HCT116 (cell line): ENCODE measurements at regions not wholly inside any gene's neighbourhood (a gene's known extent, or its start where the extent isn't known, plus 50 kb on each side); places are given as distances from the start of the nearest gene placed in this dataset.

Source experiments
- ATAC-seq: fragments of 200-7000 bp; cut with Tn5 transposase; 2 replicates; pipeline ENCODE4 v1.9.1; 2020; ENCODE audit warnings: mild to moderate bottlenecking, moderate library complexity
- BruUV-seq: library from RNA; stranded (reverse); fragments of 400-500 nt; replicated peaks from 2 replicates; lab custom pipeline; 2021; lab: Mats Ljungman, UMichigan
- CTCF ChIA-PET: fragments of 300-600 bp; sonication (Branson Sonifier 250); formaldehyde crosslinking; loops from one replicate; lab custom pipeline; 2021; ENCODE audit warnings: antibody characterized with exemption; lab: Charles Lee
- POLR2A ChIA-PET: fragments of 300-600, 350-600 bp; sonication (Branson Sonifier 250); formaldehyde crosslinking; loops from one replicate; lab custom pipeline; 2021; ENCODE audit warnings: antibody characterized with exemption; lab: Charles Lee
- RAD21 ChIA-PET, 2 experiments: fragments of 300-600 bp; sonication (Branson Sonifier 250); formaldehyde crosslinking; loops; one replicate each; lab custom pipeline; 2023; ENCODE audit warnings: low total read pairs in 2 of 2; ENCODE audit not compliant: uncharacterized antibody in 2 of 2, unreplicated experiment in 2 of 2, low non-redundant PET in 1 of 2; lab: Charles Lee
- DNase-seq: peaks from one replicate; pipeline ENCODE4 v3.0.0-alpha.2; 2010; ENCODE audit warnings: low read depth, low spot score
- H2AFZ ChIP-seq: fragments of 200-600 bp; shearing (Covaris generic), sonication (generic); 2 replicates; pipeline ENCODE4 v1.6.1; 2017; ENCODE audit warnings: low read depth, mixed run types, mixed read lengths, antibody characterized with exemption, low read length; ENCODE audit not compliant: poor library complexity, severe bottlenecking
- H3K27ac ChIP-seq: 2 replicates; pipeline ENCODE4 v1.5.1; 2012; ENCODE audit warnings: low read depth, low read length
- H3K27me3 ChIP-seq: fragments of 200-600 bp; sonication (generic); 2 replicates; pipeline ENCODE4 v1.6.1; 2016; ENCODE audit warnings: mixed run types, low read length, mixed read lengths; ENCODE audit not compliant: insufficient read depth
- H3K36me3 ChIP-seq, 2 experiments: fragments of 200-500 bp in 1 of 2; fragments of 200-600 bp in 1 of 2; sonication (Bioruptor generic) in 1 of 2; sonication (generic) in 1 of 2; 2 replicates each; pipeline versions ENCODE4 v1.5.1 to v1.6.1; 2014 to 2016; ENCODE audit warnings: low read length in 2 of 2, inconsistent platforms in 1 of 2, mixed read lengths in 1 of 2, mixed run types in 1 of 2; ENCODE audit not compliant: insufficient read depth in 2 of 2, control insufficient read depth in 1 of 2
- H3K4me1 ChIP-seq, 2 experiments: fragments of 200-600 bp in 1 of 2; sonication (generic) in 1 of 2; 2 replicates each; pipeline versions ENCODE4 v1.5.1 to v1.6.1; 2012 to 2017; ENCODE audit warnings: low read length in 2 of 2, inconsistent platforms in 1 of 2, mild to moderate bottlenecking in 1 of 2, mixed read lengths in 1 of 2, mixed run types in 1 of 2, moderate library complexity in 1 of 2; ENCODE audit not compliant: insufficient read depth in 2 of 2, control insufficient read depth in 1 of 2
- H3K4me2 ChIP-seq: fragments of 200-600 bp; sonication (generic); 2 replicates; pipeline ENCODE4 v1.6.1; 2017; ENCODE audit warnings: mixed run types, low read length, mixed read lengths
- H3K4me3 ChIP-seq, 2 experiments: fragments of 200-600 bp in 1 of 2; sonication (generic) in 1 of 2; replicated peaks in 1 of 2; 2 replicates each; pipeline ENCODE4 v1.5.1; 2011 to 2016; ENCODE audit warnings: low read length in 2 of 2, control low read depth in 1 of 2, low read depth in 1 of 2, mild to moderate bottlenecking in 1 of 2, mixed read lengths in 1 of 2, mixed run types in 1 of 2
- H3K79me2 ChIP-seq: fragments of 200-600 bp; sonication (generic); 2 replicates; pipeline ENCODE4 v1.6.1; 2017; ENCODE audit warnings: mild to moderate bottlenecking, mixed run types, low read length, moderate library complexity, mixed read lengths; ENCODE audit not compliant: insufficient read depth
- H3K9ac ChIP-seq: fragments of 200-600 bp; sonication (generic); 2 replicates; pipeline ENCODE4 v1.6.1; 2016; ENCODE audit warnings: low read length, mixed read lengths
- H3K9me2 ChIP-seq: fragments of 200-600 bp; sonication (generic), shearing (Covaris generic); 2 replicates; pipeline ENCODE4 v1.6.1; 2017; ENCODE audit warnings: mixed run types, mild to moderate bottlenecking, moderate library complexity; ENCODE audit not compliant: insufficient read depth
- H3K9me3 ChIP-seq, 2 experiments: fragments of 200-500 bp in 1 of 2; fragments of 200-600 bp in 1 of 2; sonication (Bioruptor generic) in 1 of 2; sonication (generic) in 1 of 2; 2 replicates each; pipeline ENCODE4 v1.6.1; 2014 to 2017; ENCODE audit warnings: low read length in 2 of 2, mixed read lengths in 2 of 2, inconsistent platforms in 1 of 2, low read depth in 1 of 2, mild to moderate bottlenecking in 1 of 2, mixed run types in 1 of 2, moderate library complexity in 1 of 2; ENCODE audit not compliant: control insufficient read depth in 1 of 2, insufficient read depth in 1 of 2
- H4K20me1 ChIP-seq: fragments of 200-600 bp; sonication (generic), shearing (Covaris generic); 2 replicates; pipeline ENCODE4 v1.6.1; 2017; ENCODE audit warnings: mixed run types, mild to moderate bottlenecking, moderate library complexity; ENCODE audit not compliant: insufficient read depth
- ATF3 ChIP-seq: IDR thresholded peaks from 2 replicates; pipeline ENCODE4 v1.6.1; 2012
- CBX3 ChIP-seq: IDR thresholded peaks from 2 replicates; pipeline ENCODE4 v1.6.1; 2012; ENCODE audit warnings: low read depth
- CEBPB ChIP-seq: IDR thresholded peaks from 2 replicates; pipeline ENCODE4 v1.6.1; 2012; ENCODE audit warnings: low read depth
- CTCF ChIP-seq, 3 experiments: fragments of 200-600 bp in 1 of 3; sonication (generic) in 1 of 3; IDR thresholded peaks in 2 of 3; conservative IDR thresholded peaks in 1 of 3; 2 replicates each; pipeline ENCODE4 v1.5.1; 2012 to 2017; ENCODE audit warnings: low read depth in 2 of 3, low read length in 2 of 3, antibody characterized with exemption in 1 of 3, borderline replicate concordance in 1 of 3, control low read depth in 1 of 3, mild to moderate bottlenecking in 1 of 3, mixed read lengths in 1 of 3, mixed run types in 1 of 3, moderate library complexity in 1 of 3; ENCODE audit not compliant: insufficient read depth in 1 of 3
- EGR1 ChIP-seq: IDR thresholded peaks from 2 replicates; pipeline ENCODE4 v1.6.1; 2012; ENCODE audit warnings: low read depth
- ELF1 ChIP-seq: IDR thresholded peaks from 2 replicates; pipeline ENCODE4 v1.6.1; 2012; ENCODE audit warnings: low read depth, borderline replicate concordance
- EZH2 ChIP-seq: fragments of 200-600 bp; sonication (generic); IDR thresholded peaks from 2 replicates; pipeline ENCODE4 v1.6.1; 2017; ENCODE audit warnings: antibody characterized with exemption, mixed run types
- EZH2phosphoT487 ChIP-seq: fragments of 200-600 bp; IDR thresholded peaks from 2 replicates; pipeline ENCODE4 v1.6.1; 2018; ENCODE audit warnings: antibody characterized with exemption, borderline replicate concordance
- MAX ChIP-seq: IDR thresholded peaks from 2 replicates; pipeline ENCODE4 v1.6.1; 2012
- POLR2A ChIP-seq: IDR thresholded peaks from 2 replicates; pipeline ENCODE4 v1.7.0; 2011; ENCODE audit warnings: borderline replicate concordance; ENCODE audit not compliant: insufficient read depth, insufficient read length; ENCODE audit errors: extremely low read depth
- POLR2AphosphoS5 ChIP-seq: IDR thresholded peaks from 2 replicates; pipeline ENCODE4 v1.6.1; 2011; ENCODE audit warnings: mild to moderate bottlenecking, low read depth, low read length, moderate library complexity
- RAD21 ChIP-seq: IDR thresholded peaks from 2 replicates; pipeline ENCODE4 v1.6.1; 2012; ENCODE audit warnings: low read depth, mild to moderate bottlenecking
- SIN3A ChIP-seq: IDR thresholded peaks from 2 replicates; pipeline ENCODE4 v1.6.1; 2012; ENCODE audit warnings: low read depth
- SRF ChIP-seq: IDR thresholded peaks from 2 replicates; pipeline ENCODE4 v1.6.1; 2012; ENCODE audit warnings: low read depth
- TCF7L2 ChIP-seq: IDR thresholded peaks from 2 replicates; pipeline ENCODE4 v1.7.0; 2011; ENCODE audit warnings: borderline replicate concordance, inconsistent platforms; ENCODE audit not compliant: insufficient read depth, insufficient read length; ENCODE audit errors: extremely low read depth
- ZBTB33 ChIP-seq: IDR thresholded peaks from 2 replicates; pipeline ENCODE4 v1.6.1; 2011; ENCODE audit warnings: mild to moderate bottlenecking, low read length, moderate library complexity; ENCODE audit not compliant: insufficient replicate concordance; ENCODE audit errors: extremely low read depth
- ZFX ChIP-seq: fragments of 450-650 bp; IDR thresholded peaks from 2 replicates; pipeline ENCODE4 v1.6.1; 2017
- ZNF274 ChIP-seq: fragments of 200-500 bp; sonication (Bioruptor generic); IDR thresholded peaks from 2 replicates; pipeline ENCODE4 v1.6.1; 2014; ENCODE audit warnings: mild to moderate bottlenecking, low read depth, low read length, inconsistent platforms
- intact Hi-C: fragments of 100-400 bp; cut with micrococcal nuclease; formaldehyde crosslinking; loops from 2 replicates; pipeline ENCODE4 v1.10.0; 2022

GRCh38 chr5:138650196-138650595 lies 75.0 kb upstream of the HSPA9 start (continued):
- TF ChIP-seq CTCF (IDR thresholded peaks at IDR 0.05 in 2 of 3, conservative IDR thresholded peaks at IDR 0.05 in 1 of 3; ENCODE audit: borderline replicate concordance in 1 of 3, insufficient read depth in 1 of 3, low read depth in 2 of 3, low read length in 2 of 3) (no peak), TCF7L2 (no peak), CEBPB (no peak), ZNF274 (no peak), ZFX (no peak), CBX3 (no peak)

GRCh38 chr5:138649775-138650174 lies 74.6 kb upstream of the HSPA9 start:
- POLR2A ChIA-PET: no interaction called here
- Histone ChIP-seq H4K20me1 (no peaks in the 10 kb centered on the region), H3K27me3 (no peaks in the 10 kb centered on the region), H3K9me3 (no peaks in the 10 kb centered on the region)
- no peak for DNase-seq
- TF ChIP-seq EZH2phosphoT487 (no peak), CBX3 (no peak), CEBPB (no peak), MAX (no peak), ZNF274 (no peak), RAD21 (no peak), ZBTB33 (no peak), EZH2 (no peak), ELF1 (no peak), TCF7L2 (no peak), POLR2A (no peak), ATF3 (no peak), EGR1 (no peak), POLR2AphosphoS5 (no peak), SIN3A (no peak), SRF (no peak)
- TF ChIP-seq, all 23 proteins: peak for 0
- no peaks in the 10 kb centered on the region for H3K9me2 ChIP-seq
- RAD21 ChIA-PET: no interaction called here
- no peak overlapping the region for H3K4me2 ChIP-seq
- H3K4me3 ChIP-seq: no peak overlapping the region
- ATAC-seq: no peak
- H3K27ac ChIP-seq: no peak overlapping the region
- H3K36me3 ChIP-seq: no peaks in the 10 kb centered on the region
- no peaks in the 10 kb centered on the region for H3K79me2 ChIP-seq
- H2AFZ ChIP-seq: no peak overlapping the region
- CTCF ChIA-PET: no interaction called here
- H3K4me1 ChIP-seq: peaks cover 7 to 16% of the 10 kb centered on the region in 2 experiments; a peak in 3 of 4 replicates
- intact Hi-C loops: no loop called here
- no peak overlapping the region for H3K9ac ChIP-seq
- no TSS peak for BruUV-seq
